Activated CD8-positive, alpha-beta T cell treated with anti-CD3 and anti-CD28 coated beads, Interleukin-2, amount 10 ng/mL, durations not matched to agents 7 days and 5 days (primary cell): ENCODE measurements at regions not wholly inside any gene's neighbourhood (a gene's known extent, or its start where the extent isn't known, plus 50 kb on each side); places are given as distances from the start of the nearest gene placed in this dataset.
"Not testable (repeated sequence)": the region's sequence is repeated elsewhere in the genome, so short reads cannot be mapped to it uniquely, and the experiment has no call there.

ENCODE experiments used
- ATAC-seq: fragments of 150-1000 bp; cut with Tn5 transposase; one replicate; pipeline ENCODE4 v1.10.0; 2021; ENCODE audit warnings: moderate library complexity
- CTCF ChIA-PET: fragments of 350-600 bp; sonication (Branson Sonifier 250); formaldehyde crosslinking; loops from one replicate; lab custom pipeline; 2021; ENCODE audit warnings: antibody characterized with exemption; lab: Charles Lee
- POLR2A ChIA-PET: fragments of 350-600 bp; sonication (Branson Sonifier 250); formaldehyde crosslinking; loops from one replicate; lab custom pipeline; 2021; ENCODE audit warnings: antibody characterized with exemption; lab: Charles Lee
- DNase-seq: peaks from one replicate; pipeline ENCODE4 v3.0.0-alpha.2; 2020
- H3K27ac Mint-ChIP-seq: one replicate; pipeline ENCODE4 v1.8.0; 2021; ENCODE audit warnings: mild to moderate bottlenecking, mixed read lengths
- H3K27me3 Mint-ChIP-seq: one replicate; pipeline ENCODE4 v1.8.0; 2021; ENCODE audit warnings: low read depth, mixed read lengths
- H3K36me3 Mint-ChIP-seq: one replicate; pipeline ENCODE4 v1.8.0; 2021; ENCODE audit warnings: low read depth, mixed read lengths
- H3K4me1 Mint-ChIP-seq: one replicate; pipeline ENCODE4 v1.8.0; 2021; ENCODE audit warnings: low read depth, mixed read lengths
- H3K4me3 Mint-ChIP-seq: one replicate; pipeline ENCODE4 v1.8.0; 2021; ENCODE audit warnings: mild to moderate bottlenecking, mixed read lengths
- H3K9me3 Mint-ChIP-seq: one replicate; pipeline ENCODE4 v1.8.0; 2022; ENCODE audit warnings: mixed read lengths; ENCODE audit not compliant: insufficient read depth

- ChIA-PET POLR2A (no interaction called here), CTCF (no interaction called here)
- Mint-ChIP-seq H3K27ac (no peak overlapping the region), H3K4me3 (no peak overlapping the region), H3K36me3 (no peaks in the 10 kb centered on the region), H3K27me3 (no peaks in the 10 kb centered on the region), H3K9me3 (no peaks in the 10 kb centered on the region), H3K4me1 (no peaks in the 10 kb centered on the region)
- ATAC-seq (no peak), DNase-seq (no peak)
Measured at GRCh38 chr11:98531576-98531975, 489.2 kb upstream of the CNTN5 start.

- POLR2A ChIA-PET = no interaction called here
- DNase-seq (no peak), ATAC-seq (no peak)
- no peak overlapping the region for H3K27ac Mint-ChIP-seq
- CTCF ChIA-PET = no interaction called here
- no peaks in the 10 kb centered on the region for H3K27me3 Mint-ChIP-seq
- no peaks in the 10 kb centered on the region for H3K36me3 Mint-ChIP-seq
- peaks cover 4% of the 10 kb centered on the region for H3K9me3 Mint-ChIP-seq
- H3K4me1 Mint-ChIP-seq = no peaks in the 10 kb centered on the region
- no peak overlapping the region for H3K4me3 Mint-ChIP-seq
Measured at GRCh38 chr11:98536023-98536422, 484.7 kb upstream of the CNTN5 start.

GRCh38 chr11:98538358-98538757 is 482.4 kb upstream of the CNTN5 start:
- H3K27me3 Mint-ChIP-seq, DNase-seq, POLR2A ChIA-PET, H3K9me3 Mint-ChIP-seq, H3K4me1 Mint-ChIP-seq, H3K4me3 Mint-ChIP-seq, CTCF ChIA-PET, ATAC-seq, H3K36me3 Mint-ChIP-seq, H3K27ac Mint-ChIP-seq: not testable (repeated sequence)

- ChIA-PET POLR2A (no interaction called here), CTCF (no interaction called here)
- Mint-ChIP-seq H3K4me1 (no peaks in the 10 kb centered on the region), H3K36me3 (no peaks in the 10 kb centered on the region), H3K27ac (no peak overlapping the region), H3K9me3 (peaks cover 9% of the 10 kb centered on the region), H3K4me3 (no peak overlapping the region), H3K27me3 (no peaks in the 10 kb centered on the region)
- DNase-seq = no peak
- no peak for ATAC-seq
Measured at GRCh38 chr11:98545544-98546175, 475.1 kb upstream of the CNTN5 start.

GRCh38 chr11:98549571-98549970 is 471.2 kb upstream of the CNTN5 start:
- Mint-ChIP-seq H3K27ac (no peak overlapping the region), H3K27me3 (no peaks in the 10 kb centered on the region), H3K9me3 (peaks cover 3% of the 10 kb centered on the region), H3K4me1 (no peaks in the 10 kb centered on the region), H3K4me3 (no peak overlapping the region), H3K36me3 (no peaks in the 10 kb centered on the region)
- ChIA-PET CTCF (no interaction called here), POLR2A (no interaction called here)
- ATAC-seq (no peak), DNase-seq (no peak)

- no peak overlapping the region for H3K27ac Mint-ChIP-seq
- DNase-seq (no peak), ATAC-seq (no peak)
- ChIA-PET CTCF (no interaction called here), POLR2A (no interaction called here)
- no peaks in the 10 kb centered on the region for H3K9me3 Mint-ChIP-seq
- no peaks in the 10 kb centered on the region for H3K27me3 Mint-ChIP-seq
- H3K4me3 Mint-ChIP-seq = no peak overlapping the region
- no peaks in the 10 kb centered on the region for H3K36me3 Mint-ChIP-seq
- H3K4me1 Mint-ChIP-seq = no peaks in the 10 kb centered on the region
Measured at GRCh38 chr11:98559961-98560360, 460.8 kb upstream of the CNTN5 start.

- POLR2A ChIA-PET = no interaction called here
- CTCF ChIA-PET = no interaction called here
- Mint-ChIP-seq H3K4me3 (no peak overlapping the region), H3K9me3 (no peaks in the 10 kb centered on the region), H3K4me1 (no peaks in the 10 kb centered on the region), H3K36me3 (no peaks in the 10 kb centered on the region), H3K27me3 (no peaks in the 10 kb centered on the region), H3K27ac (no peak overlapping the region)
- no peak for ATAC-seq
- DNase-seq = no peak
Measured at GRCh38 chr11:98561252-98561651, 459.5 kb upstream of the CNTN5 start.

GRCh38 chr11:98561877-98562395 is 458.8 kb upstream of the CNTN5 start:
- ChIA-PET POLR2A (no interaction called here), CTCF (no interaction called here)
- ATAC-seq (no peak), DNase-seq (no peak)
- H3K27ac Mint-ChIP-seq = no peak overlapping the region
- no peaks in the 10 kb centered on the region for H3K9me3 Mint-ChIP-seq
- no peaks in the 10 kb centered on the region for H3K4me1 Mint-ChIP-seq
- no peaks in the 10 kb centered on the region for H3K36me3 Mint-ChIP-seq
- H3K4me3 Mint-ChIP-seq = no peak overlapping the region
- H3K27me3 Mint-ChIP-seq = no peaks in the 10 kb centered on the region

- Mint-ChIP-seq H3K4me3 (no peak overlapping the region), H3K4me1 (no peaks in the 10 kb centered on the region), H3K27me3 (no peaks in the 10 kb centered on the region), H3K27ac (no peak overlapping the region), H3K9me3 (peaks cover 11% of the 10 kb centered on the region), H3K36me3 (no peaks in the 10 kb centered on the region)
- ChIA-PET CTCF (no interaction called here), POLR2A (no interaction called here)
- no peak for DNase-seq
- ATAC-seq = no peak
Measured at GRCh38 chr11:98564233-98564632, 456.5 kb upstream of the CNTN5 start.

- ATAC-seq (no peak), DNase-seq (no peak)
- no peak overlapping the region for H3K4me3 Mint-ChIP-seq
- H3K36me3 Mint-ChIP-seq = no peaks in the 10 kb centered on the region
- ChIA-PET POLR2A (no interaction called here), CTCF (no interaction called here)
- no peaks in the 10 kb centered on the region for H3K4me1 Mint-ChIP-seq
- no peak overlapping the region for H3K27ac Mint-ChIP-seq
- H3K27me3 Mint-ChIP-seq = no peaks in the 10 kb centered on the region
- peaks cover 11% of the 10 kb centered on the region for H3K9me3 Mint-ChIP-seq
Measured at GRCh38 chr11:98564881-98565280, 455.9 kb upstream of the CNTN5 start.

- Mint-ChIP-seq H3K36me3 (no peaks in the 10 kb centered on the region), H3K27ac (no peak overlapping the region), H3K4me3 (no peak overlapping the region), H3K4me1 (no peaks in the 10 kb centered on the region), H3K27me3 (no peaks in the 10 kb centered on the region), H3K9me3 (peaks cover 13% of the 10 kb centered on the region)
- ATAC-seq (no peak), DNase-seq (no peak)
- ChIA-PET POLR2A (no interaction called here), CTCF (no interaction called here)
Measured at GRCh38 chr11:98565311-98565710, 455.4 kb upstream of the CNTN5 start.

GRCh38 chr11:98566978-98567377 is 453.8 kb upstream of the CNTN5 start:
- Mint-ChIP-seq H3K4me1 (no peaks in the 10 kb centered on the region), H3K27ac (no peak overlapping the region), H3K4me3 (no peak overlapping the region), H3K27me3 (no peaks in the 10 kb centered on the region), H3K36me3 (no peaks in the 10 kb centered on the region), H3K9me3 (peaks cover 22% of the 10 kb centered on the region)
- DNase-seq (no peak), ATAC-seq (no peak)
- POLR2A ChIA-PET = no interaction called here
- CTCF ChIA-PET = no interaction called here

- ChIA-PET CTCF (no interaction called here), POLR2A (no interaction called here)
- DNase-seq (no peak), ATAC-seq (no peak)
- Mint-ChIP-seq H3K36me3 (no peaks in the 10 kb centered on the region), H3K9me3 (peaks cover 22% of the 10 kb centered on the region), H3K27me3 (no peaks in the 10 kb centered on the region), H3K27ac (no peak overlapping the region), H3K4me3 (no peak overlapping the region), H3K4me1 (no peaks in the 10 kb centered on the region)
Measured at GRCh38 chr11:98568013-98568412, 452.7 kb upstream of the CNTN5 start.
